ENCODE measurements at regions not wholly inside any gene's neighbourhood (a gene's known extent, or its start where the extent isn't known, plus 50 kb on each side); places are given as distances from the start of the nearest gene placed in this dataset.

GRCh38 chr16:51245658-51245995 is 94.6 kb upstream of the SALL1 start:
- TF ChIP-seq CTCF (conservative IDR thresholded peaks at IDR 0.05) (no peak), EZH2 (IDR thresholded peaks at IDR 0.05; ENCODE audit: low read depth) (no peak)
